IPS DF 19.7 (cell line): ENCODE measurements at regions not wholly inside any gene's neighbourhood (a gene's known extent, or its start where the extent isn't known, plus 50 kb on each side); places are given as distances from the start of the nearest gene placed in this dataset.
"Not testable (repeated sequence)": the region's sequence is repeated elsewhere in the genome, so short reads cannot be mapped to it uniquely, and the experiment has no call there.

Experiments used
- DNase-seq: peaks from one replicate; pipeline ENCODE4 v3.0.0-alpha.2; 2013; ENCODE audit warnings: low read depth, low spot score

DNA sequence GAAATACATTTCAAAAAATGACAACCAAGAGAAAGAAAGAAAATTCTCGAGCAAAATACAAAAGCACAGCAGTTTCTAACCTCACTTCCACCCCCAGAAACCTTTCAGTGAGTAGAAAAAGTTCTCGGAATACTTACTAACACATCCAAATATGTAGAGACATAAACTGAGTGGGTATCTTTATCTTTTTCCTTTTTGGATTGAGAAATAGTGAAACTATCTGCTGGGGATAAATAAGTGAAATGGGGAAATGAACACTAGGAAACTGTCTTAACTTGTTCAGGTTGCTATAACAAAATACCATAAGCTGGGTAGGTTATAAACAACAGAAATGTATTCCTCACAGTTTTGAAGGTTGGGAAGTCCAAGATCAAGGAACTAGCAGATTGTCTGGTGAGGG lies 72.0 kb downstream of the VCAM1 start:
- no peak for DNase-seq

DNA sequence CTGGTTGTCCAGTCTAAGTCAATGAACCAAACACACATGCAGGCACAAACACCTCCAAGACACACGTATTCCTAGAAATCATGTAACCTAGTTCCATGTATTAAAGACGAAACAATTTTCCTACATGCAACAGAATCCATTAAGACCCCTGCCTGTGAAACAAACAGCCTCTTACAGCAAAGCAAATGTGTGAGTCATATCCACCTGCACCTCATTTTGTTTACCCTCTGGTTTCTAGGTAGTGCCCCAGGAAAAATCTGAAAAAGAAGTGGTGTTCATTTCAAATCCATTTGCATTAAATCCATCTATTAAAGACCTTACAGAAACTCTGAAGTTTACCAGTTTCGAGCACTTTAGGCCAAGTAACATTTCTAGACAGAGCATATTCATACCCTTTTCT lies 74.1 kb downstream of the VCAM1 start:
- no peak for DNase-seq

DNA sequence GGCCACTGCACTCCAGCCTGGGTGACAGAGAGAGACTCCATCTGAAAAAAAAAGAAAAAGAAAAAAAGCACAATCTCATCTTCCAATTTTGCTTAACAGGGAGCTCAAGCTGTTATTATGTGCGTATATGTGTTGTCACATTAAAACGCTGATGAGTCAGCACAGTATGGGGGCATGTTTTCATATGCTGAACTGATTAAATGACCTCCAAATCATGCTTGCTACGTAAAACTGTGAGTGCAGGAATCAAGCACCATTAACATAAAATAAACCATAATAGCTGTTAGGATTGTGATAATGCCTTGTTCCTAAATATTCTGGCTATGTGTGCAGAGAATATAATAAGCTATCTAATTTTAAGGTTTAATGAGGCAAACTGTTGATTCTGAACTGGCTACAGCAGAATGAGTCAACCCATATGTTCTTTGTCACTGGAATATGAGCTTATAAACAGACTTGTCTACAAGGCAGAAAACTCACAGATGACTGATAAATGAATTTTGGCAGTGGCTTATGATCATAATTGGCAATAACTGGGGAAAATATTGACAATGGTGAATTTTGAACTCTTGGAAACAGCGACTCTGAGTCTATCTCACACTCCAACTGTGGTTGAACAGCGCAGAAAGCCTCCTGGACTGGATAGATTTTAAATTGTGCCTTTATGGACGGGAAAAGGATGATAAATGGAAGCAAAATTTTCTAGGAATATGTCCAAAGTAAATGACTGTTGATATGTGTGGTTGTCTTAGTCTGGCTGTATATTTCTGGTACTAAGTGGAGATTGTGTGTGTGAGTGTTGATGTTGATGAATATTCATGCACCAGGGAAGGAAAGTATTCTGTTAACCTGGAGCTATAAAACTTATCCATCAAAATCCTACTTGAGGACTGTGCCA lies 75.5 kb downstream of the VCAM1 start:
- DNase-seq, result no peak

DNA sequence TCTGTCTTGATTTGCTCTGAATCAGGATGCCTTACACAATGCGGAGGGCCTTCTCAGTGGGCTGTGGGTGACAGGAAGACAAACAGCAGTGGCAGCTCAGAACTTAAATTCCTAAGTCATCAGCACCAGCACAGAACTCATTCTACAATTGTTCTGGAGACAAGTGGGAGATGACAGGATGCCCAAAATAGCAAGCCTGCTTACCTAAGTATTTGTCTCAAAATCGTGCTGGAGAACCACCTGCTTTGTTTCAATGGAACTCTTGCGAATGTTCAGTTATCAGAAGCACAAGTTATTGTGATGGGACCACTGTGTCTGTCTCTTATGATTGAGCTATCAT lies 76.1 kb downstream of the VCAM1 start:
- DNase-seq, result no peak

DNA sequence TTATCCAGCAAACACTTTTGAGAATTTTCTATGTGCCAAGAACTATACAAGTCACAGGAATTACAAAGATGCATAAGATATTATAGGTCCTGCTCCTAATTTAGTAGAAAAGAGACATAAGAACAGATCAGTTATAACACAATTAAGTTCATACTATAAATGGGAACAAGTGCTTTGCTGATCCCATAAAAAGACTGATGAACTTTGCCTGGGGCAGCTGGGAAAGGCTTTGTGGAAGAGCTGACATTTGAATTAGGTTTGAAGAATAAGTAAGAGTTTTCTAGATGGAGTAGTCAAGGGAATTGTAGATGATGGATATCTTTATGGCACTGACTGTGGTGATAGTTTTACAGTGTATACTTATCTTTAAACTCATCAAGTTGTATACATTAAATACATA lies 76.5 kb downstream of the VCAM1 start:
- no peak for DNase-seq

DNA sequence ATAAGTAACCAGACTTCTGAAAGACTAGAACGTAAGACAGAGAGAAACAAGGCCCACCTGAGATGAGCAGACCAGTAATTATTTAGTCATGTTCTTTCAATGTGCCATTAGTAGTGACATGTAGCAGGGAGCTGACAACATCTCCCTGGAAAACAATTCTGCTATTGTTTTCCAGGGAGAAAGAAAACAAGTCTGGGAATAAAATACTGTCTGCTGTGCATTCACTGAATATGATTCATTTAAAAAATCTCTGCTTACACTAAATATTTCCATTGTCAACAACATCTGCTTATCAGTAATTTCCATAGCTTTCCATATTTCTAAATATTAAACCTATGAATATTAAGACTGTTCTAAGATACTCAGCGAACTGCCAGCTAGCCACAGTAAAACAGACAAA lies 80.0 kb downstream of the VCAM1 start:
- DNase-seq, result no peak

DNA sequence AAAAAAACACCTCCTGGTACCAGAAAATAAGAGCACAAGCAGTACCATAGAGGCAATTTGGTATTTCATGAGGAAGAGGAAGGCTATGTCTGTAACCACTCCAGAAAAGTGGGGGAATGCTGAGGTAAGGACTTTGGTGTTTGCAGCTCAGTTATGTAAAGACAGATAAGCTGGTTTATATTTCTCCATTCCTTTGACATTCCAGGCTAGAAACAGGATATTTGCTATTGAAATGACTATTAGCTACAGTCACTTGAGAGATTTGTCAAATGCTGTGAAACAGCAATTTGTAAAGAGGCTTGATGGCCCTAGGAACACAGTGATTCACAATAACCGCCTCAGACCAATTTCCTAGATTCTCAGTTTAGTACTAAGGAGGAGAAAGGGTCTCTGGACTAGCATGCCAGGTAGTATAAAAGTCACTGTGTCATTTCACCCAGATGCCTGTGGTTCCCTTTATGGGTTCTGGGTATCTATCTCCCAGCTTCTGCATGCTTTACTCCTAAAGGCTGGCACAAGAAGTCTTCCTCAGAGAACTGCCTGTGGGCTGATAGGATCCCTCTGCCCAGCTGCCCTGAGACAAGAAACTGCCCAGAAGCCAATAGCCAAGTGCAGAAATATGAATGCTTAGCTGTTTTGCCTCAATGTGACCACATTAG lies 80.5 kb downstream of the VCAM1 start:
- DNase-seq, result no peak

DNA sequence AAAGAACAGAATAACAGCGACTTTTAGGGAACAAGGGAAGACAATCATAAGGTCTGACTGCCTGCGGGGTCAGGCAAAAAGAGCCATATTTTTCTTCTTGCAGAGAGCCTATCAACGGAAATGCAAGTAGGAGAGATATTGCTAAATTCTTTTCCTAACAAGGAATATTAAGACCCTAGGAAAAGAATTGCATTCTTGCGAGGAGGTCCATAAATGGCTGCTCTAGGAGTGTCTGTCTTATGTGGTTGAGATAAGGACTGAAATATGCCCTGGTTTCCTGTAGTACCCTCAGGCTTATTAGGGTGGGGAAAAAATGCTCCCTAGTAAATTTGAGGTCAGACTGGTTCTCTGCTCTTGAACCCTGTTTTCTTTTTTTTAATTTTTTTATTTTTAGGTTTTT lies 81.7 kb downstream of the VCAM1 start:
- DNase-seq, result not testable (repeated sequence)

DNA sequence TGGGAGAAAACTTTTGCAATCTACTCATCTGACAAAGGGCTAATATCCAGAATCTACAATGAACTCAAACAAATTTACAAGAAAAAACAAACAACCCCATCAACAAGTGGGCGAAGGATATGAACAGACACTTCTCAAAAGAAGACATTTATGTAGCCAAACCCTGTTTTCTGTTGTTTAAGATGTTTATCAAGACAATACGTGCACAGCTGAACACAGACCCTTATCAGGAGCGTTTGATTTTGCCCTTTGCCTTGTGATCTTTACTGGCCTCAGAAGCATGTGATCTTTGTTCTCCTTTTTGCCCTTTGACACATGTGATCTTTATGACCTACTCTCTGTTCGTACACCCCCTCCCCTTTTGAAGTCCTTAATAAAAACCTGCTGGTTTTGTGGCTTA lies 83.7 kb downstream of the VCAM1 start:
- DNase-seq, result not testable (repeated sequence)

DNA sequence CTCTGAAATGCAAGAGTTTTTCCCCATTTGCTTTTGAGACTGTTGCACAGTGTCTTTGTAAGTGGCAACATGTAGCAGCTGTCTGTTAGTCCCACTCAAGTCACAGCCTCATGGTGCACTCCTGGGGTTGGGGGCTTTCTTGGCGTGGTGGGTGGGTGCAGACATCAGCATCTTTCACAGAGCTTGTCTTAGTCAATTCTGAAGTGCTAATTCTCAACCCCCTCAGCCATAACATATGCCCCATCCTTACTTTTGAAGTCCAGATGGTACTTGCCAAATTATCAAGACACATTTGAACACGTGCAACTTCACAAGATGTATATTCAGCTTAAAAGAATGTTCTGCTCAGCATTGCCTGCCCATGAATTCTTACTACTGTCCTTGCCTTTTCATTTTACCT lies 87.1 kb downstream of the VCAM1 start:
- no peak for DNase-seq

DNA sequence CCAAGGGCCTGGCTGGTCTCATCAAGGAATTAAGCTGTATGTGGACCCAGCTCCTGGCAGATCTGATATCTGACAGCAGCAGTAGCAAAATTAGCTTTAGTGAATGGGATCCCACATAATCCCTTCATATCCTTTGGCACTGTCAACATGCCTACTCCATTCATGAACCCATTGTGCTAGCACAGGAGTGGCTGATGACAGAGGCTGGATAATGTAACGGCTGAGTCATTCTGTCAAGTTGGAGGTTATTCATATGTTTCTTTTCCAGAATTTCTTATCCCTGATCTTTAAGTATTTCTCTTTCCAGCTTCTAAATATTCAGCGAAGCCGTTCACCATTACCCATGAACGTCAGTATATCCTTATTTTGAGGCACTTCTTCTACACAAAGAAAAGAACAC lies 84.3 kb downstream of the EXTL2 start:
- DNase-seq, result no peak

DNA sequence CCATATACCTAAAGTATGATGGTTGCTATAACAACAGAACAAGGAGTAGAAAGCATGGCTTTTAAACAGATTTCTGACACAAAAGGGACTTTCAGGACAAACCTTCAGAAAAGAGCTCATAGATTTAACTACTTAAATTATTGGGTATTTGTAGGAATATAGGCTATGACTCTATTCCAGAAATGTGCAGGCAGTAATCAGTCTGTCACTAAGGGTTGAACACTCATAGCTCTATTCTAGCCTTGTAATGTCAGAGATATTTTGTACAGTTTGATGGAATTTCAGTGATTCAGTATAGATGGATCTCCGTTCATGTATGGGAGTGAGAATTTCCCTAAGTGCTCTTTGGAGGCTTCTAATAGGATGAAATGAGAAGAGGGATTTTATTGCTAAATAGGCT lies 82.8 kb downstream of the EXTL2 start:
- no peak for DNase-seq

DNA sequence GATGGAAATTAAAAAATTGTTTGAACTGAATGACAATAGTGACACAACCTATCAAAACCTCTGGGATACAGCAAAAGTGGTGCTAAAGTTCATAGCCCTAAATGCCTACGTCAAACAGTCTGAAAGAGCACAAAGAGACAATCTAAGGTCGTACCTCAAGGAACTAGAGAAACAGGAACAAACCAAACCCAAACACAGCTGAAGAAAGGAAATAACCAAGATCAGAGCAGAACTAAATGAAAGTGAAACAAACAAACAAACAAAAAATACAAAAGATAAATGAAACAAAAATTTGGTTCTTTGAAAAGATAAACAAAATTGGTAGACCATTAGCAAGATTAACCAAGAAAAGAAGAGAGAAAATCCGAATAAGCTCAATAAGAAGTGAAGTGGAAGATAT lies 79.7 kb downstream of the EXTL2 start:
- not testable (repeated sequence) for DNase-seq

DNA sequence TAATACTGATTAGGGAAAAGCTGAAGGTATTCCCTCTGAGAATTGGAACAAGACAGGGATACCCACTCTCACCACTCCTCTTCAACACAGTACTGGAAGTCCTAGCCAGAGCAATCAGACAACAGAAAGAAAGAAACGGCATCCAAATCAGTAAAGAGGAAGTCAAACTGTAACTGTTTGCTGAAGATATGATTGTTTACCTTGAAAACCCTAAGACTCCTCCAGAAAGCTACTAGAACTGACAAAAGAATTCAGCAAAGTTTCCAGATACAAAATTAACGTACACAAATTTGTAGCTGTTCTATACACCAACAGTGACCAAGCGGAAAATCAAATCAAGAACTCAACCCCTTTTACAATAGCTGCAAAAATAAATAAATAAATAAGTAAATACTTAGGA lies 78.6 kb downstream of the EXTL2 start:
- no peak for DNase-seq

DNA sequence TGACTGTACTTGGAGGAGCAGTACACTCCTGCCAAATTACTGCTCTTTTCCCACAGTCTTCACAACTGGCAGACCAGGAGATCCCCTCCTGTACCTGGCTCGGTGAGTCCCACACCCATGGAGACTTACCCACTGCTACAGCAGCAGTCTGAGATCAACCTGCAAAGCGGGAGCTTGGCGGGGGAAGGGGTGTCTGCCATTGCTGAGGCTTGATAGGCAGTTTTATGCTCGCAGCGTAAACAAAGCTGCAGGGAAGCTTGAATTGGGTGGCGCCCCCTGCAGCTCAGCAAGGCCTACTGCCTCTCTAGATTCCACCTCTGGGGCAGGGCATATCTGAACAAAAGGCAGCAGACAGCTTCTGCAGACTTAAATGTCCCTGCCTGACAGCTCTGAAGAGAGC lies 74.4 kb downstream of the EXTL2 start:
- DNase-seq, result peak; percentile 54

DNA sequence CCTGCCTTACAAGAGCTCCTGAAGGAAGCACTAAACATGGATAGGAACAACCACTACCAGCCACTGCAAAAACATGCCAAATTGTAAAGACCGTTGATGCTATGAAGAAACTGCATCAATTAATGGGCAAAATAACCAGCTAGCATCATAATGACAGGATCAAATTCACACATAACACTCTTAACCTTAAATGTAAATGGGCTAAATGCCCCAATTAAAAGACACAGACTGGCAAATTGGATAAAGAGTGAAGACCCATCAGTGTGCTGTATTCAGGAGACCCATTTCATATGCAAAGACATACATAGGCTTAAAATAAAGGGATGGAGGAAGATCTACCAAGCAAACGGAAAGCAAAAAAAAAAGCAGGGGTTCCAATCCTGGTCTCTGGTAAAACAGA lies 72.7 kb downstream of the EXTL2 start:
- DNase-seq, result not testable (repeated sequence)
